Head of caudate nucleus (tissue), 42 donors: ENCODE measurements at regions not wholly inside any gene's neighbourhood (a gene's known extent, or its start where the extent isn't known, plus 50 kb on each side); places are given as distances from the start of the nearest gene placed in this dataset.
"Not testable (repeated sequence)": the region's sequence is repeated elsewhere in the genome, so short reads cannot be mapped to it uniquely, and the experiment has no call there.

Source experiments
- DNase-seq, 42 donors: peaks; one replicate each; pipeline versions ENCODE4 v3.0.0 to v3.0.0-alpha.2; 2020 to 2021; ENCODE audit warnings: mixed read lengths in 7 of 42
- intact Hi-C: fragments of 100-400 bp; cut with DNase I; formaldehyde crosslinking; loops from one replicate; pipeline ENCODE4 v1.15.0; 2022

DNA sequence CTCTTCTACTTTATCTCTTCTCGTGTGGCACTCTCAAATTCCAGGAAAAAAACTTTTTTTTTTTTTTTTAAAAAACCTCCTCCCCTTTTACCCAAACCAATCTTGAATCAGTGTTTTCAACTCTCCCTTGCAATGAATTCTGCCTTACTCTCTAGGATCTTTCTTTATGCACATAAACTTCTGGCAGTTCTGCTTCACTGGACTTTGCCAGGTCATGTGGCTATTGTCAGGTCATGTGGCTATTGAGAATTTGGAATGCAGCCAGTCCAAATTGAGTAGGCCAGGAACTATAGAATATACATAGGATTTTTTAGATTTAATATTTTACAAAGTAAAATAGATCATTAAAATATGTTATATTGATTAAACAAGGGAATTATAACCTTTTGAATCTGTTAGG lies 218.2 kb downstream of the TMTC3 start:
- intact Hi-C loops, result no loop called here
- no peak for DNase-seq

- intact Hi-C loops, result no loop called here
- no peak for DNase-seq
These were observed 218.8 kb downstream of the KITLG start for GRCh38 chr12:88361493-88361892.

DNA sequence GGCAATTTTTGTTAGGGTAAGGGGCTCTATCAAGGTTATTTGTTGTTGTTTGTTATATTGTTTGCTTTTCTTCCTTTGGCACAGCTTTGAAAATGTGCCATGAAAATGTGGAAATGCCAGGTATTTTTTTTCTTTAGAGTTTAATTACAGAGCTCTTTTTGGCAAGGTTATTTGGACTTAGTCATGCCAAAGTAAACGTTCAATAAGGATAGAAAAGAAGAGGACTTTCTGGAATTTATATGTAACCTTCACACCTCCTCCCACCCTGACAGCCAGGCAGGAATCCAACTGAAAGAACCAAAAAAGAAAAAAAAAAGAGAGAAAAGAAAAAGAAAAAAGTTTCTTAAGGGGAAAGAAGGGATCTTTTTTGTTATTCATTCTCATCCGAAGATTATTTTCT lies 217.8 kb downstream of the KITLG start:
- intact Hi-C loops, result no loop called here
- DNase-seq, result no peak

- intact Hi-C loops, result no loop called here
- DNase-seq, result no peak
These were observed 214.9 kb downstream of the KITLG start for GRCh38 chr12:88365403-88365802.

DNA sequence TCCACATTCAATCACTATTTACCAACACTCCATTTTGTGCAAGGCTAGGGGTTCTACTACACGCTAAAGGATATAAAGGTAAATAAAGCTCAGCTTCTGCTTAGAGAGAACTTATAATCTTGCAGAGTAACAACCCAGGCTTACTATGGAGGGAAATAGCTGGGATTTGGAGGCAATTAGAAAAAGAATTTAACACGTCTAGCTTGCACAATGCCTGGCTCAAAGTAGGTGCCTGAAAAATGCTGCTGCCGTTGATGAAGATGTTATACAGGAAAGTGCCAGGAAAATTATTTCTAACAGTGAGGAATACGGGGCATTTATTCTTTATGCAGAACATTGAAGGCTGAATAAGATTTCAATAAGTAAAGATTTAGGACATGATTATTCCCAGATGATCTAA lies 214.2 kb downstream of the KITLG start:
- intact Hi-C loops, result no loop called here

DNA sequence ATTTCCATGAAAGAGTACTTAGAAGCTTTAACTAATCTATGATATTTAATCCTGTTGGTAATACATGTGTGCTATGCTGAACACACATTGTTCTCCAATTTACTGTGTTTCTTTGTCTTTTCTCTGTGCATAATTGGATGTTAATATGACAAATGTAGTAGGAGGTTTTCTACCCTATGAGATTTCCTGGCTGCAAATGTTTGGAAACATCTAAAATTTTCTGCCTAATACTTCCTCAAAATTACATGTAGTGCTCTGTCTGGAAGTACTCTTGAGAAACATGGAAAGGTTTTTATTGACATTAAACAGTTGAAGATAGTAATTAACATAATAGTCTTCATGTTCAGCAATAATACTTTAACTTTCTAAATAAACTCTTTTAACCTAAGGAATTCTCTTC lies 213.0 kb downstream of the KITLG start:
- no peak for DNase-seq
- intact Hi-C loops, result no loop called here

More for the DNA sequence above, 214.2 kb downstream of the KITLG start:
- no peak for DNase-seq

GRCh38 chr12:88368077-88368476 lies 212.2 kb downstream of the KITLG start:
- DNase-seq, intact Hi-C loops: not testable (repeated sequence)

DNA sequence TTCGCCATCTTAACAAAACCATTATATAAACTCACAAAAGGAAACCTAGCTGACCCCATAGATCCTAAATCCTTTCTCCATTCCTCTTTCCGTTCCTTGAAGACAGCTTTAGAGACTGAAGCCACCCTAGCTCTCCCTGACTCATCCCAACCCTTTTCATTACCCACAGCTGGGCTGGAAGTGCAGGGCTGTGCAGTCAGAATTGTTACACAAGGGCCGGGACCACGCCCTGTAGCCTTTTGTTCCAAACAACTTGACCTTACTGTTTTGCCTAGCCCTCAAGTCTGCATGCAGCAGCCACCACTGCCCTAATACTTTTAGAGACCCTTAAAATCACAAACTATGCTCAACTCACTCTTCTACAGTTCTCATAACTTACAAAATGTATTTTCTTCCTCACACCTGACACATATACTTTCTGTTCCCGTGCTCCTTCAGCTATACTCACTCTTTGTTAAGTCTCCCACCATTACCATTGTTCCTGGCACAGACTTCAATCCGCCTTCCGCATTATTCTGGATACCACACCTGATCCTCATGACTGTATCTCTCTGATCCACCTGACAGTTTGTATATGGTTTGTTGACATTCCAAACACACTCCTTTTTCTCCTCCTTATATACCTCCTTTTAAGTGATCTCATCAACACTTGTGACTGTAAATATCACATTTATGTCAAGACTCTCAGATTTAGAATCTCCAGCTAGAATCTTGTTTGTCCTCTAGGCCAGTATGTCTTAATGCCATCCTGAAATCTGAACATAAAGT lies 208.7 kb downstream of the KITLG start:
- intact Hi-C loops, result no loop called here
- DNase-seq, result no peak

DNA sequence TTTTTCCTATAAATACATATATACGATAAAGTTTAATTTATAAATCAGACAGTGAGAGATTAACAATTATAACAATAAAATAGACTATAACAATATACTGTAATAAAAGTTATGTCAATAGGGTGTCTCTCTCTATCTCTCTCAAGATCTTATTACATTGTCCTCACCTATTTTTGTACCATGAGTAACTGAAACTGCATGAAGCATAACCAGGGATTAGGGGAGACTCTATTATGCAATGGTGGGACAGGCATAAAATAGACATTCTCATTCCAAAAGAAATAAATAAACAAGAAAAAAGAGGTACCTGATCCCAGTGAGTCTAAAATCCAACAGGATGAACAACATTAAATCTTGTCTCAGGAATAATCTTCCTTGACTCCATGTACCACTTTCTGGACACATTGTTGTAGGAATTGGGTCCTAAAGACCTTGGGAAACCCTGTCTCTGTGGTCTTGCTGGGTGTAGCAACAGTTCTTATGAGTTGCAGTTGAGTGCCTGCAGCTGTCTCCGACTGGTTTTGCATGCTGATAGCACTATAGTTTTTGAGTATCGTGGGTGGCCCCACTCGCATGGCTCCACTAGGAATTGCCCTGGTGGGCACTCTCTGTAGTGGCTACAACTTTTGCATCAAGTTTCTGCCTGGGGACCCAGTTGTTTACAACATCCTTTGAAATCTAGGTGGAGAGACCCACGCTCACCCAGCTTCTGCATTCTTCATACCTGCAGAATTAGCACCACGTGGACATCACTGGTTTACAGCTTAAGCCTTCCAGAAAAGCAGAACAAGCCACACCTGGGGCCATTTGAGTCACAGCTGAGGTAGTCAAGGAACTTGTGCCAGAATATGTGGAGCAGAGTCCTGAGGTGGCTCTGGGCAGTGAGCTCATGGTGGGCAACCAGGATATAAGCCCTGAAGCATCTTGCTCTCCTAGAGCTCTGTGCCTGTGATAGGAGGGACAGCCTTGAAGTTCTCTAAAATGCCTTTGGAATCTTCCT lies 204.7 kb downstream of the KITLG start:
- no peak for DNase-seq
- intact Hi-C loops, result no loop called here

- no peak for DNase-seq
- intact Hi-C loops, result no loop called here
These were observed 202.3 kb downstream of the KITLG start for GRCh38 chr12:88377973-88378372.

DNA sequence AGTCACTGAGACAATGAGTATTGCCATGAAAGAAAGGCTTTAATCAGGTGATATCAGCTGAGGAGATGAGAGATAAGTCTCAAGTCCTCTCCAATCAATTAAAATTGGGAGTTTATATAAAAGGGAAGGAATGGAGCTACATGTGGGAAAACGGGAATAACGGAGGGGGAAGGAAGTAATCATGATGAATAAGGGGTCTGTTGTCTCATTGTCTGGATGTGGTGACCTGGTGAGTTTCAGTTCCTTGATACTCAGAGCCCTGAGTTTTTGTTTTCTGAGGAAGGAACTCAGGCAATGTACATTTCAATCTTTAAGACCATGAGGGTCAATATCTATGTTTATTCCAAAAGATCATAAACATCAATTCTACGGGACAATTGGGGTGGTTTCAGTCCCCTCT lies 198.8 kb downstream of the KITLG start:
- intact Hi-C loops, result no loop called here
- no peak for DNase-seq

- DNase-seq, result no peak
- intact Hi-C loops, result no loop called here
These were observed 196.9 kb downstream of the KITLG start for GRCh38 chr12:88383405-88383804.

DNA sequence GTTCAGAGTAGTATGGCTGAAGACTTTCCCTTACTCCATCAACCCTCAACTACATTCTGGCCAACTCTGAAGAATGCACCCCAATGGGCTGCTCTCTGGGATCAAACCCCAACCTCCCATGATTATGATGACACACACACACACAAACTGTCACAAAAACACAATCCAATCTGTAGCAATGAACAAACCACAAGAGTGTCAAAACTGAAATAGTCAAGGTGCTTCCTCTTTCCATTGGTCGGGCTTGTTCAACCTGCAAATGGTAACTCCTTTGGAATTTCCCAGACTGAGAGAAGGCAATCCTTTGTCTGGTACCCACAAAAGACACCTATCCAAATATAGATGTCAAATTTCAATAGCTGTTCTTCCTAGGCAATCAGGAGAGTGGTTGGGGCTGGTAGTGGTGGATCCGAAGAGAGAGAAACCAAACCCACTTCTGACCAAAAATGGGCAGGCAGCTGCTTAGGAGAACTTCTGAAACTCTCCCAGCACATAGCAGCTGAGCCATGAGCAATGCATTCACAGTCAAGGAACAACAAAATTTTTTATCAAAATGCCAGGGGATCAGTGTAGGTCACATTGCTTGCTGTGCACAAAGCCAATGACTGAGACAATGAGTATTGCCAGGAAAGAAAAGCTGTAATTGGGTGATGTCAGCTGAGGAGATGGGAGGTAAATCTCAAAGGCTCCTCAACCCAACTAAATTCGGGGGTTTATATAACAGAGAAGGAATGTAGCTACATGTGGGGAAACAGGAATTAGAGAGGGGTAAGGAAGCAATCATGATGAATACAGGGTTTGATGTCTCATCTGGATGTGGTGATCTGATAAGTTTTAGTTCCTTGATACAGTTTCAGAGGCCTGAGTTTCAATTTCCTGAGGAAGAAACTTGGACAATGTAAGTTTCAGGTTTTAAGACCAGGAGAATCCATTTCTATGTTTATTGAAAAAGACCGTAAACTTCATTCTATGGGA lies 191.4 kb downstream of the KITLG start:
- DNase-seq, result no peak
- intact Hi-C loops, result no loop called here

- intact Hi-C loops, result no loop called here
- DNase-seq, result no peak
These were observed 189.5 kb downstream of the KITLG start for GRCh38 chr12:88390811-88391210.

GRCh38 chr12:88391556-88391955 lies 188.7 kb downstream of the KITLG start:
- intact Hi-C loops, result no loop called here
- DNase-seq, result no peak

DNA sequence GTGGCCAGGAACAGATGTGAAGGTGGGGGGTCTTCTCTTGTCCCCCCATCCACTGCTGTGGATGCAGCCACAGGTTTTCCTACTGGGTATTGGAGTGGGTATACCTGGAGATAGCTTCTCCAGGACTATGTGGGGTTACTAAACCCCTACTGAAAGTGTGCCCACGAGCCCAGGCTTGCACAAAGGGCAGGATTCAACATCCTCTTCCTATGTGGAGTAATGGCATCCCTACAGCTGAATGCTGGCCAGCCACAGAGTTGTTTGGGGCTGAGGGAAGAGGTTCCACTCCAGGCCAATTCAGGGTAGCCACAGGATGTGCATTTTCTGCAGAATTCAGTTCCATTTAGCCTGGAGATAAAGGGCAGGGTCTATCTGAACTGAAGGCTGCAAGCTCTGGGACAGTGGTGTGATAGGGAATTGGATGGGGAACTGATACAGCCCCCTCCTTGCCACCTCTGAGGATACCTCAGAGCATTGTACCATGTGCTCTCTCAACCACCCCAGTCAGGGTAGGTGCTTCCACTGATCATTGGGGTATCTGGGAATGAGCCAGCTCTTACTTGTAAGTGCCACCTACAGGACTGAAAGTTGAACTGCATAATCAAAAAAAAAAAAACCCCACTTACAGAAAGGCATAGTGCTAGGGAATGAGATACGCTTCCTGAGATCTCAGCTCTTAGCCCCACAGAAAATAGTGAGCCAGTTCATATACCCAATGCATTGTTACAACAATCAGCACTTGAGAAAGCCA lies 187.1 kb downstream of the KITLG start:
- no peak for DNase-seq
- intact Hi-C loops, result no loop called here

DNA sequence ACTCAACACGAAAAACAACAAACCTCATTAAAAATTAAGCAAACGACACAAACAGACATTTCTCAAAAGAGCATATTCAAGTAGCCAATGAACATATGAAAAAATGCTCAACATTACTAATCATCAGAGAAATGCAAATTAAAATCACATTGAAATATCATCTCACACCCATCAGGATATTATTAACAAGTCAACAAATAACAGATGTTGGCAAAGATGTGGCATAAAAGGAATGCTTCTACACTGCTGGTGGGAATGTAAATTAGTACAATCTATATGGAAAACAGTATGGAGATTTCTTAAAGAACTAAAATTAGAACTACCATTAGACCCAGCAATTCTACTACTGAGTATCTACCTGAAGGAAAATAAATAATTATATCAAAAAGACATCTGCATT lies 182.2 kb downstream of the KITLG start:
- intact Hi-C loops, result no loop called here
- DNase-seq, result no peak

DNA sequence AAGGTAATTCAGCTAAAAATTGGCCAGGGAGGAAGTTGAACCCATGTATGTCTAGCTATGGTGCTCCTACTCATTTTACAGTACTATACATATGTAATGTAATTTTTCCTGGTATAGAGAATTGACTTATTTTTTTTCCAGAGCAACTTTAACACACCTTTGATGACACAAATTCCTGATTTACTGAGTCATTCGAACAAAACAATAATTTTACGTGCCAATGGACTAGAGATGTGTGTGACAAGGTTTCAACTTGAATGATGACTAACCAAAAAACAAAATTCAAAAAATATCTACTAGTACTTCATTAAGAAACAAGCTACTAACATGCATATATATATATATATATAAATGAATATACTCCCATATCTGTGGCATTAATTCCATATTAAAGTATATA lies 180.5 kb downstream of the KITLG start:
- DNase-seq, result no peak
- intact Hi-C loops, result no loop called here

DNA sequence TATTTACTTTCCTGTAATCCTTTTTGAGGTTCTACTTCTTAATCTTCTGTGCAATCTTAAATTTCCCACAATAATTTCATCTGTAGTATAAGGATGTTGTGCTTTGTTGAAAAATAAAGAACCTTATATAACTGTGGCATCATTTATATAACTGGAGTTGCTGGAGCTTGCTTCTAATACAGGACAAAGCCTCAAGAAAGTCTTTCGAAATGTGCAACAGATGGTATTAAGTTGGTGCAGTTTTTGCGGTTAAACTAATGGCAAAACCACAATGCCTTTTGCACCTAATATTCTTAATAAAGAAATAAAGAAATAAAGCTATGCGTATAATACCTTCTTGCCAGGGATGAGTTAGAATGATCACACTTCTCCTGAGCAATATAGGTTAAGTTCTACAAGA lies 180.0 kb downstream of the KITLG start:
- intact Hi-C loops, result no loop called here
- no peak for DNase-seq
